NCI-H748 treated with DMSO at 0.1 percent for 48 hours (cell line): ENCODE measurements at regions not wholly inside any gene's neighbourhood (a gene's known extent, or its start where the extent isn't known, plus 50 kb on each side); places are given as distances from the start of the nearest gene placed in this dataset.
"Not testable (repeated sequence)": the region's sequence is repeated elsewhere in the genome, so short reads cannot be mapped to it uniquely, and the experiment has no call there.

Source experiments
- DNase-seq: peaks from one replicate; lab custom pipeline; 2025; lab: John Stamatoyannopoulos, UW

- no peak for DNase-seq
Measured at GRCh38 chr14:105952826-105953225, 426.4 kb downstream of the TMEM121 start.

GRCh38 chr14:105961625-105962024 lies 435.2 kb downstream of the TMEM121 start:
- not testable (repeated sequence) for DNase-seq

GRCh38 chr14:105962532-105962931 lies 436.1 kb downstream of the TMEM121 start:
- no peak for DNase-seq

- DNase-seq: no peak
Measured at GRCh38 chr14:105968291-105968690, 441.9 kb downstream of the TMEM121 start.

GRCh38 chr14:105969026-105969425 lies 442.6 kb downstream of the TMEM121 start:
- not testable (repeated sequence) for DNase-seq

- not testable (repeated sequence) for DNase-seq
Measured at GRCh38 chr14:105970821-105971220, 444.4 kb downstream of the TMEM121 start.

- no peak for DNase-seq
Measured at GRCh38 chr14:105971593-105972500, 445.5 kb downstream of the TMEM121 start.

- no peak for DNase-seq
Measured at GRCh38 chr14:105974902-105975301, 448.5 kb downstream of the TMEM121 start.

- no peak for DNase-seq
Measured at GRCh38 chr14:105978618-105979295, 452.4 kb downstream of the TMEM121 start.

GRCh38 chr14:105979446-105979845 lies 453.1 kb downstream of the TMEM121 start:
- no peak for DNase-seq

- DNase-seq: no peak
Measured at GRCh38 chr14:105980224-105980623, 453.8 kb downstream of the TMEM121 start.

GRCh38 chr14:105981517-105982302 lies 455.3 kb downstream of the TMEM121 start:
- DNase-seq: not testable (repeated sequence)

GRCh38 chr14:105982664-105983063 lies 456.3 kb downstream of the TMEM121 start:
- DNase-seq: no peak

- no peak for DNase-seq
Measured at GRCh38 chr14:105986894-105987284, 460.5 kb downstream of the TMEM121 start.

- DNase-seq: no peak
Measured at GRCh38 chr14:105987563-105987962, 461.2 kb downstream of the TMEM121 start.

- DNase-seq: no peak
Measured at GRCh38 chr14:105989566-105990302, 463.4 kb downstream of the TMEM121 start.

GRCh38 chr14:105991677-105992076 lies 465.3 kb downstream of the TMEM121 start:
- DNase-seq: not testable (repeated sequence)

- DNase-seq: no peak
Measured at GRCh38 chr14:105993814-105994213, 467.4 kb downstream of the TMEM121 start.

GRCh38 chr14:105995011-105995710 lies 468.8 kb downstream of the TMEM121 start:
- DNase-seq: not testable (repeated sequence)

GRCh38 chr14:105998597-105998996 lies 472.2 kb downstream of the TMEM121 start:
- not testable (repeated sequence) for DNase-seq
